CD14-positive monocyte (primary cell): ENCODE measurements at regions not wholly inside any gene's neighbourhood (a gene's known extent, or its start where the extent isn't known, plus 50 kb on each side); places are given as distances from the start of the nearest gene placed in this dataset.

Experiments
- DNase-seq, 3 donors: peaks; one replicate each; pipeline ENCODE4 v3.0.0-alpha.2; 2011 to 2022
- H2AFZ ChIP-seq: 2 replicates; pipeline ENCODE4 v1.6.0; 2012; ENCODE audit warnings: mild to moderate bottlenecking, low read depth, low read length, inconsistent platforms; ENCODE audit not compliant: insufficient read depth, poor library complexity, severe bottlenecking
- H3K27ac ChIP-seq, 2 donors: 1 replicate in 1 of 2; 2 replicates in 1 of 2; pipeline ENCODE4 v1.5.1; 2012 to 2013; ENCODE audit warnings: low read length in 2 of 2, control low read depth in 1 of 2, inconsistent platforms in 1 of 2, low read depth in 1 of 2, mild to moderate bottlenecking in 1 of 2
- H3K27me3 ChIP-seq, 2 donors: one replicate each; pipeline versions ENCODE4 v1.6.0 to v1.6.1; 2011 to 2013; ENCODE audit warnings: low read length in 2 of 2; ENCODE audit not compliant: control insufficient read depth in 2 of 2, insufficient read depth in 2 of 2
- H3K36me3 ChIP-seq, 2 donors: replicated peaks in 1 of 2; 1 replicate in 1 of 2; 2 replicates in 1 of 2; pipeline versions ENCODE4 v1.5.1 to v1.6.1; 2012 to 2013; ENCODE audit warnings: low read length in 2 of 2, control low read depth in 1 of 2, inconsistent platforms in 1 of 2, mild to moderate bottlenecking in 1 of 2; ENCODE audit not compliant: insufficient read depth in 2 of 2, control insufficient read depth in 1 of 2
- H3K4me1 ChIP-seq, 2 donors: 1 replicate in 1 of 2; 2 replicates in 1 of 2; pipeline versions ENCODE4 v1.5.1 to v1.6.1; 2012 to 2013; ENCODE audit warnings: low read length in 2 of 2, control low read depth in 1 of 2, inconsistent platforms in 1 of 2, mild to moderate bottlenecking in 1 of 2, moderate library complexity in 1 of 2; ENCODE audit not compliant: insufficient read depth in 2 of 2, control insufficient read depth in 1 of 2
- H3K4me2 ChIP-seq: replicated peaks from 2 replicates; pipeline ENCODE3; 2012; ENCODE audit warnings: low read length, moderate library complexity, mild to moderate bottlenecking; ENCODE audit not compliant: poor library complexity, severe bottlenecking; ENCODE audit errors: extremely low read depth
- H3K4me3 ChIP-seq, 3 experiments: fragments of 200-600 bp in 1 of 3; sonication (generic) in 1 of 3; replicated peaks in 1 of 3; 1 replicate in 2 of 3; 2 replicates in 1 of 3; pipeline ENCODE4 v1.5.1; 2011 to 2013; ENCODE audit warnings: low read length in 3 of 3, mild to moderate bottlenecking in 3 of 3, control low read depth in 2 of 3, low read depth in 2 of 3, inconsistent platforms in 1 of 3, moderate library complexity in 1 of 3
- H3K79me2 ChIP-seq: 2 replicates; pipeline ENCODE4 v1.6.0; 2012; ENCODE audit warnings: mild to moderate bottlenecking, control low read depth, inconsistent platforms, low read length, moderate library complexity; ENCODE audit not compliant: insufficient read depth
- H3K9ac ChIP-seq: 2 replicates; pipeline ENCODE4 v1.6.0; 2017; ENCODE audit warnings: low read length, mild to moderate bottlenecking; ENCODE audit not compliant: insufficient read depth, poor library complexity, severe bottlenecking
- H3K9me3 ChIP-seq, 2 donors: replicated peaks in 1 of 2; 1 replicate in 1 of 2; 2 replicates in 1 of 2; pipeline versions ENCODE4 v1.5.1 to v1.6.1; 2012 to 2013; ENCODE audit warnings: low read length in 2 of 2, control low read depth in 1 of 2; ENCODE audit not compliant: control insufficient read depth in 1 of 2, insufficient read depth in 1 of 2
- H4K20me1 ChIP-seq: 2 replicates; pipeline ENCODE4 v1.6.0; 2012; ENCODE audit warnings: mild to moderate bottlenecking, low read length, control low read depth, moderate library complexity; ENCODE audit not compliant: insufficient read depth
- H3K27ac Mint-ChIP-seq, 7 donors: one replicate each; pipeline ENCODE4 v1.8.0; 2020; ENCODE audit warnings: mild to moderate bottlenecking in 7 of 7, mixed read lengths in 7 of 7, moderate library complexity in 6 of 7, inconsistent platforms in 2 of 7
- H3K27me3 Mint-ChIP-seq, 3 donors: one replicate each; pipeline ENCODE4 v1.8.0; 2021 to 2022; ENCODE audit warnings: low read depth in 3 of 3, mild to moderate bottlenecking in 3 of 3, mixed read lengths in 3 of 3, moderate library complexity in 3 of 3, inconsistent platforms in 1 of 3
- H3K36me3 Mint-ChIP-seq, 2 donors: one replicate each; pipeline ENCODE4 v1.8.0; 2020; ENCODE audit warnings: mixed read lengths in 2 of 2, inconsistent platforms in 1 of 2, mild to moderate bottlenecking in 1 of 2
- H3K4me1 Mint-ChIP-seq: one replicate; pipeline ENCODE4 v1.8.0; 2020; ENCODE audit warnings: mild to moderate bottlenecking, mixed read lengths
- H3K4me3 Mint-ChIP-seq, 2 donors: one replicate each; pipeline ENCODE4 v1.8.0; 2020; ENCODE audit warnings: mild to moderate bottlenecking in 2 of 2, mixed read lengths in 2 of 2, moderate library complexity in 1 of 2
- H3K9me3 Mint-ChIP-seq, 7 donors: one replicate each; pipeline ENCODE4 v1.8.0; 2020 to 2022; ENCODE audit warnings: mixed read lengths in 7 of 7, mild to moderate bottlenecking in 6 of 7, moderate library complexity in 6 of 7, inconsistent platforms in 2 of 7
- WGBS: methylation state at CpG from one replicate; pipeline ENCODE4 v1.1.5; 2013; ENCODE audit warnings: missing lambda C conversion rate; ENCODE audit not compliant: insufficient coverage; 5-methylcytosine and 5-hydroxymethylcytosine counted together
- intact Hi-C, 2 donors: fragments of 100-400 bp; cut with micrococcal nuclease; formaldehyde crosslinking; loops; one replicate each; pipeline versions ENCODE4 v1.15.0 to v1.15.1; 2023
- TF ChIP-seq, protein P1 (sequence below): fragments of 200-600 bp; IDR thresholded peaks from one replicate; pipeline ENCODE4 v1.8.0; 2022; ENCODE audit warnings: antibody characterized with exemption, mild to moderate bottlenecking

DNA sequence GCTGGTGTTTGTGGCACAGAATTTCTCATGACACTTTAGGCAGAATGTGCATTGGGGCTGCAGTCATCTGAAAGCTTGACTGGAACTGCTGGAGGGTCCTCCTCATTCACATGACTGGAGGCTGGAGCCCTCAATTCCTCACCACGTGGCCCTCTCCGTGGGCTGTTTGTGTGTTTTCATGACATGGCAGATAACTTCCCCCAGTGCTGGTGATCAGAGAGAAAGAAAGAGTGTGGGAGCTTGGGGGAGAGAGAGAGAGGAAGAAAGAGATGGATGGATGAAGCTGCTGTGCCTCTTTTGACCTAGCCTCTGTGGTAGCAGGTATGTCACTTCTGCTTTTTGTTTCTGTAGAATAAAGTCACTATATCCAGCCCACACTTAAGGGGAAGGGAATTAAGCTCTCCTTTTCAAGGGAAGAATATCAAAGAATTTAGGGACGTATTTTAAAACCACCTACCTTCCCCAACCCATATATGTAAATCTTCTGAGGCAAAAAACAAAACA, 169.6 kb upstream of the IL12A start:
- H3K4me3 Mint-ChIP-seq: no peak overlapping the region
- Histone ChIP-seq H2AFZ (no peak overlapping the region), H3K79me2 (no peaks in the 10 kb centered on the region), H3K4me3 (no peak overlapping the region), H3K36me3 (no peaks in the 10 kb centered on the region), H3K9me3 (no peaks in the 10 kb centered on the region), H3K4me1 (no peaks in the 10 kb centered on the region), H4K20me1 (no peaks in the 10 kb centered on the region), H3K27me3 (no peaks in the 10 kb centered on the region), H3K9ac (no peak overlapping the region), H3K4me2 (no peak overlapping the region), H3K27ac (no peak overlapping the region)
- no peaks in the 10 kb centered on the region for H3K4me1 Mint-ChIP-seq
- no peaks in the 10 kb centered on the region for H3K36me3 Mint-ChIP-seq
- TF ChIP-seq, protein P1, sequence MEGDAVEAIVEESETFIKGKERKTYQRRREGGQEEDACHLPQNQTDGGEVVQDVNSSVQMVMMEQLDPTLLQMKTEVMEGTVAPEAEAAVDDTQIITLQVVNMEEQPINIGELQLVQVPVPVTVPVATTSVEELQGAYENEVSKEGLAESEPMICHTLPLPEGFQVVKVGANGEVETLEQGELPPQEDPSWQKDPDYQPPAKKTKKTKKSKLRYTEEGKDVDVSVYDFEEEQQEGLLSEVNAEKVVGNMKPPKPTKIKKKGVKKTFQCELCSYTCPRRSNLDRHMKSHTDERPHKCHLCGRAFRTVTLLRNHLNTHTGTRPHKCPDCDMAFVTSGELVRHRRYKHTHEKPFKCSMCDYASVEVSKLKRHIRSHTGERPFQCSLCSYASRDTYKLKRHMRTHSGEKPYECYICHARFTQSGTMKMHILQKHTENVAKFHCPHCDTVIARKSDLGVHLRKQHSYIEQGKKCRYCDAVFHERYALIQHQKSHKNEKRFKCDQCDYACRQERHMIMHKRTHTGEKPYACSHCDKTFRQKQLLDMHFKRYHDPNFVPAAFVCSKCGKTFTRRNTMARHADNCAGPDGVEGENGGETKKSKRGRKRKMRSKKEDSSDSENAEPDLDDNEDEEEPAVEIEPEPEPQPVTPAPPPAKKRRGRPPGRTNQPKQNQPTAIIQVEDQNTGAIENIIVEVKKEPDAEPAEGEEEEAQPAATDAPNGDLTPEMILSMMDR: no peak
- peak overlapping the region in 1 of 7 donors; percentile 39 for H3K27ac Mint-ChIP-seq
- intact Hi-C loops: no loop called here
- H3K27me3 Mint-ChIP-seq: peaks cover 0 to 6% (median 0%) of the 10 kb centered on the region in 3 donors
- H3K9me3 Mint-ChIP-seq: no peaks in the 10 kb centered on the region
- no peak for DNase-seq
- WGBS: no CpG with 5 or more reads among the region's 3 CpGs

DNA sequence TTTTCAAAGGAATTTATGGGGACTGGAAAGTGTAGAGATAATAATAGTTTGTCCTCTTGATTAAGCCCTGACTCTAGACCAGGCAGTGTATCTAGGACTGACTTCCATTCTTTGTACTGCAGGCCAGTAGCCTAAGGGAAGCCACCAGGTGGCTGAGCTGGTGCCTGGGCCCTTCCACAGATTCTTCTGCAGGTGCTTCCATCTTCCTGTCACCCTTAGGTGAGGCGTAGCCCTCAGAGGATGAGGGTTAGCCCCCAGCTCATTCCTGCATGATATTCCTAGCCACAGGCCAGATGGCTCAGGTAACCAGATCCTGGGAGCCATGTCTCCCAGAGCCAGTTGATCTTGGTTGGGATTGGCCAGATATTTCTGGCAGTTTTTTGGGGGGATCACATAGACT, 169.0 kb upstream of the IL12A start:
- no peak overlapping the region for H3K4me3 ChIP-seq
- no peaks in the 10 kb centered on the region for H3K4me1 ChIP-seq
- no peaks in the 10 kb centered on the region for H3K36me3 ChIP-seq
- no peak overlapping the region for H3K27ac Mint-ChIP-seq
- WGBS: no CpG with 5 or more reads among the region's 1 CpG
- TF ChIP-seq, protein P1: no peak
- no peak overlapping the region for H3K9ac ChIP-seq
- H3K4me2 ChIP-seq: no peak overlapping the region
- H3K4me3 Mint-ChIP-seq: no peak overlapping the region
- no peaks in the 10 kb centered on the region for H4K20me1 ChIP-seq
- no peaks in the 10 kb centered on the region for H3K27me3 ChIP-seq
- peaks cover 0 to 6% (median 0%) of the 10 kb centered on the region in 3 donors for H3K27me3 Mint-ChIP-seq
- intact Hi-C loops: no loop called here
- H3K4me1 Mint-ChIP-seq: no peaks in the 10 kb centered on the region
- no peak overlapping the region for H3K27ac ChIP-seq
- no peak overlapping the region for H2AFZ ChIP-seq
- H3K79me2 ChIP-seq: no peaks in the 10 kb centered on the region
- H3K36me3 Mint-ChIP-seq: no peaks in the 10 kb centered on the region
- H3K9me3 Mint-ChIP-seq: no peaks in the 10 kb centered on the region
- H3K9me3 ChIP-seq: no peaks in the 10 kb centered on the region
- no peak for DNase-seq
